Mesothelial cell of epicardium (in vitro differentiated cells): ENCODE measurements at regions not wholly inside any gene's neighbourhood (a gene's known extent, or its start where the extent isn't known, plus 50 kb on each side); places are given as distances from the start of the nearest gene placed in this dataset.

Experiments
- DNase-seq, 2 experiments: peaks; one replicate each; pipeline ENCODE4 v3.0.0; 2021; ENCODE audit warnings: low spot score in 2 of 2; ENCODE audit not compliant: unreplicated experiment in 2 of 2
- H3K27ac Mint-ChIP-seq: 2 replicates; pipeline ENCODE4 v1.8.0; 2021; ENCODE audit warnings: mixed read lengths
- H3K27me3 Mint-ChIP-seq: 2 replicates; pipeline ENCODE4 v1.8.0; 2021; ENCODE audit warnings: low read depth, mixed read lengths
- H3K36me3 Mint-ChIP-seq: 2 replicates; pipeline ENCODE4 v1.8.0; 2021; ENCODE audit warnings: mixed read lengths
- H3K4me1 Mint-ChIP-seq: 2 replicates; pipeline ENCODE4 v1.8.0; 2021; ENCODE audit warnings: mixed read lengths
- H3K4me3 Mint-ChIP-seq: 2 replicates; pipeline ENCODE4 v1.8.0; 2021; ENCODE audit warnings: mild to moderate bottlenecking, moderate library complexity, mixed read lengths
- H3K9me3 Mint-ChIP-seq: 2 replicates; pipeline ENCODE4 v1.8.0; 2021; ENCODE audit warnings: mixed read lengths
- CTCF ChIP-seq: fragments of 200-600 bp; sonication (generic); IDR thresholded peaks from one replicate; pipeline ENCODE4 v1.5.0; 2021; ENCODE audit warnings: antibody characterized with exemption; ENCODE audit not compliant: unreplicated experiment

- Mint-ChIP-seq H3K27ac (no peak overlapping the region), H3K36me3 (peaks cover 17% of the 10 kb centered on the region), H3K4me1 (peaks cover 8% of the 10 kb centered on the region), H3K27me3 (no peaks in the 10 kb centered on the region), H3K9me3 (peaks cover 33% of the 10 kb centered on the region), H3K4me3 (no peak overlapping the region)
- DNase-seq, result no peak
- no peak for TF ChIP-seq CTCF
These were observed 202.0 kb upstream of the KCNMB2 start for GRCh38 chr3:178334239-178334638.

DNA sequence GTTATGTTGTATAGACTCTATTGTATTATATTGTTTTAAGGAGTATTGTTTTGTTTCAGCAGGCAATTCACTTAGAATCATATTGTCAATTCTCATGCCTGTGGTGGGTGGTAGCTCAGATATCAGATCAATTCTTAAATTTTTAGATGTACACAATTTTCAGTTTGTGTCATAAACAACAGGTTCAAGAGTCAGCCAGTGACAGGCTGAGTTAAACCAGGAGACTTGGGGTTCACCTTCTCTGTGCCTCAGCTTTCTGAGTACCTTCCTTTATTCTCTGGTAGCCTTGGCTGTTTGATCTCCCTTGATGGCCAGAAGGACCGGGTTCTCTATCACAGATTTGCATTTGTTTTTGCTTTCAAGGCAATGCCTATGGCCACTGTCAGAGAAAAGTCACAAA is 199.9 kb upstream of the KCNMB2 start:
- DNase-seq, result no peak
- H3K9me3 Mint-ChIP-seq, result peaks cover 33% of the 10 kb centered on the region
- H3K4me1 Mint-ChIP-seq, result peaks cover 13% of the 10 kb centered on the region
- no peaks in the 10 kb centered on the region for H3K27me3 Mint-ChIP-seq
- TF ChIP-seq CTCF, result no peak
- H3K36me3 Mint-ChIP-seq, result peaks cover 17% of the 10 kb centered on the region
- no peak overlapping the region for H3K27ac Mint-ChIP-seq
- H3K4me3 Mint-ChIP-seq, result no peak overlapping the region

GRCh38 chr3:178340506-178340905 is 195.7 kb upstream of the KCNMB2 start:
- H3K4me3 Mint-ChIP-seq, result no peak overlapping the region
- DNase-seq, result no peak
- H3K27ac Mint-ChIP-seq, result no peak overlapping the region
- no peak for TF ChIP-seq CTCF
- H3K36me3 Mint-ChIP-seq, result peaks cover 3% of the 10 kb centered on the region
- no peaks in the 10 kb centered on the region for H3K27me3 Mint-ChIP-seq
- H3K4me1 Mint-ChIP-seq, result peaks cover 35% of the 10 kb centered on the region
- peaks cover 7% of the 10 kb centered on the region for H3K9me3 Mint-ChIP-seq

DNA sequence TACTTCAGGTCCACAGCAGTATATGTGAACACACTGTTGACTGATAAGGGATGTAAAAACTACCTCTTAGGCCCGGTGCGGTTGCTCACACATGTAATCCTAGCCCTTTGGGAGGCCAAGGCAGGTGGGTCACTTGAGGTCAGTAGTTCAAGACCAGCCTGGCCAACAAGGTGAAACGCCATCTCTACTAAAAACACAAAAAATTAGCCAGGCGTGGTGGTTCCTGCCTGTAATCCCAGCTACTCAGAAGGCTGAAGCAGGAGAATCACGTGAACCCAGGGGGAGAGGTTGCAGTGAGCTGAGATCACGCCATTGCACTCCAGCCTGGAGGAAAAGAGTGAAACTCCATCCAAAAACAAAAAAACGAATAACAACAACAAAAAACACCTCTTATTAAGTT is 194.6 kb upstream of the KCNMB2 start:
- no peaks in the 10 kb centered on the region for H3K27me3 Mint-ChIP-seq
- H3K36me3 Mint-ChIP-seq, result no peaks in the 10 kb centered on the region
- H3K27ac Mint-ChIP-seq, result peak overlapping the region; percentile 35
- H3K4me1 Mint-ChIP-seq, result peaks cover 35% of the 10 kb centered on the region
- no peak overlapping the region for H3K4me3 Mint-ChIP-seq
- no peaks in the 10 kb centered on the region for H3K9me3 Mint-ChIP-seq
- DNase-seq, result no peak
- TF ChIP-seq CTCF, result no peak

GRCh38 chr3:178342111-178342510 is 194.1 kb upstream of the KCNMB2 start:
- no peak overlapping the region for H3K4me3 Mint-ChIP-seq
- TF ChIP-seq CTCF, result no peak
- H3K27ac Mint-ChIP-seq, result peak overlapping the region; percentile 35
- no peaks in the 10 kb centered on the region for H3K27me3 Mint-ChIP-seq
- no peaks in the 10 kb centered on the region for H3K36me3 Mint-ChIP-seq
- H3K4me1 Mint-ChIP-seq, result peaks cover 35% of the 10 kb centered on the region
- no peak for DNase-seq
- no peaks in the 10 kb centered on the region for H3K9me3 Mint-ChIP-seq

DNA sequence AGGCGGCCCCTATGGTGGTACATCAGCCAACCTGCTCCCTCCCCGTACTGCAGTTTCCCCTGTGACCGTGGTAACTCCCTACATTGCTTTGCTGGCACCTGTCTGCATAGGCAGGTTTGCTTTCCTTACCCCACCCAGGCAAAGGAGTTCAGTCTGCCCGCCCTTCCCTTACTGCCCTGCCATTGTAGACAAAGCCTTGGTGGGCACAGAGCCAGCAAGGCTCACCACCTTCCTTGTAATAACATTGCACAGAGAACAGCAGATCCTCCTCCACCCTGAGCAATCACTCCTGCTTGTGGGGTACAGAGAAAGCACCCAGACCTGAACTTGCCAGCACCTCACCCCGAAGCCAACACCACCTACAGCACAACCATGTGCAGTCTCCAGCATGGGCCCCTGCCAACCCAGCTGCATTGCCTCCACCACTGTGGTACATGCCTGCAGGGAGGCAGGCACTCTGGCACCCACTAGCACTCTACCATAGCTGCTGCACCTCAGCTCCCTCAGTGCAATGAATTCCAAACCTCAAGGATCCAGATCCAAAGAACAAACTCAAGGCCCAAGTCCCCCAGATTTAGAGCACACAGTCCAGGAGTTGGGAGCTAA is 192.7 kb upstream of the KCNMB2 start:
- H3K27ac Mint-ChIP-seq, result no peak overlapping the region
- H3K36me3 Mint-ChIP-seq, result no peaks in the 10 kb centered on the region
- H3K9me3 Mint-ChIP-seq, result no peaks in the 10 kb centered on the region
- no peak for DNase-seq
- H3K27me3 Mint-ChIP-seq, result no peaks in the 10 kb centered on the region
- H3K4me3 Mint-ChIP-seq, result no peak overlapping the region
- TF ChIP-seq CTCF, result no peak
- peaks cover 35% of the 10 kb centered on the region for H3K4me1 Mint-ChIP-seq
